Gastroesophageal sphincter (tissue), 4 donors: ENCODE measurements at regions not wholly inside any gene's neighbourhood (a gene's known extent, or its start where the extent isn't known, plus 50 kb on each side); places are given as distances from the start of the nearest gene placed in this dataset.
"Not testable (repeated sequence)": the region's sequence is repeated elsewhere in the genome, so short reads cannot be mapped to it uniquely, and the experiment has no call there.

Source experiments
- ATAC-seq: fragments of 150-250 bp; one replicate; pipeline ENCODE4 v1.9.1; 2016; ENCODE audit warnings: mild to moderate bottlenecking, moderate library complexity
- H3K27ac ChIP-seq, 4 donors: fragments of 200-600 bp; sonication (generic) in 3 of 4; 1 replicate in 3 of 4; 2 replicates in 1 of 4; pipeline ENCODE4 v1.5.1; 2016 to 2019
- H3K27me3 ChIP-seq: fragments of 200-600 bp; sonication (generic); one replicate; pipeline ENCODE4 v1.5.1; 2019
- H3K36me3 ChIP-seq, 2 donors: fragments of 200-600 bp; sonication (generic); one replicate each; pipeline ENCODE4 v1.5.1; 2019; ENCODE audit warnings: control low read depth in 1 of 2
- H3K4me1 ChIP-seq, 3 donors: fragments of 200-600 bp; sonication (generic); 1 replicate in 2 of 3; 2 replicates in 1 of 3; pipeline ENCODE4 v1.5.1; 2016 to 2019; ENCODE audit warnings: control low read depth in 2 of 3
- H3K4me3 ChIP-seq, 2 donors: fragments of 200-600 bp; sonication (generic); one replicate each; pipeline ENCODE4 v1.5.1; 2019; ENCODE audit warnings: mild to moderate bottlenecking in 1 of 2, moderate library complexity in 1 of 2
- H3K9me3 ChIP-seq, 3 donors: fragments of 200-600 bp; sonication (generic); one replicate each; pipeline ENCODE4 v1.5.1; 2017 to 2019; ENCODE audit warnings: control low read depth in 2 of 3
- CTCF ChIP-seq, 4 experiments: fragments of 200-600 bp in 2 of 4; fragments of 450-650 bp in 2 of 4; sonication (generic) in 1 of 4; IDR thresholded peaks; one replicate each; pipeline ENCODE4 v1.5.1; 2017 to 2019; ENCODE audit warnings: antibody characterized with exemption in 4 of 4, mild to moderate bottlenecking in 2 of 4, moderate library complexity in 2 of 4
- EP300 ChIP-seq: sonication (generic); formaldehyde crosslinking; IDR thresholded peaks from one replicate; pipeline ENCODE4 v1.6.1; 2017; ENCODE audit warnings: antibody characterized with exemption, mild to moderate bottlenecking
- POLR2A ChIP-seq, 2 donors: fragments of 450-650 bp; IDR thresholded peaks; one replicate each; pipeline ENCODE4 v1.6.1; 2017; ENCODE audit warnings: antibody characterized with exemption in 2 of 2, mild to moderate bottlenecking in 2 of 2, moderate library complexity in 1 of 2
- POLR2AphosphoS5 ChIP-seq: sonication (generic); formaldehyde crosslinking; IDR thresholded peaks from one replicate; pipeline ENCODE4 v1.6.1; 2017; ENCODE audit warnings: antibody characterized with exemption
- WGBS, 2 donors: methylation state at CpG; one replicate each; pipeline ENCODE4 v1.1.5; 2018; ENCODE audit warnings: low coverage in 1 of 2; 5-methylcytosine and 5-hydroxymethylcytosine counted together

- Histone ChIP-seq H3K27ac (no peak overlapping the region), H3K27me3 (no peaks in the 10 kb centered on the region), H3K36me3 (no peaks in the 10 kb centered on the region), H3K4me3 (no peak overlapping the region), H3K4me1 (no peaks in the 10 kb centered on the region), H3K9me3 (peaks cover 0 to 4% (median 0%) of the 10 kb centered on the region in 3 donors)
- TF ChIP-seq EP300: no peak
- no peak for TF ChIP-seq CTCF (IDR thresholded peaks at IDR 0.05)
- no peak for TF ChIP-seq POLR2A (IDR thresholded peaks at IDR 0.05)
- TF ChIP-seq POLR2AphosphoS5: no peak
- no peak for ATAC-seq
- WGBS, 2 donors: 78 to 82% methylated on average over 2 of the region's 2 CpGs
These were observed 650.0 kb upstream of the RGS18 start for GRCh38 chr1:191508239-191508638.

- ATAC-seq, H3K27me3 ChIP-seq, H3K36me3 ChIP-seq, H3K4me1 ChIP-seq, H3K27ac ChIP-seq, H3K9me3 ChIP-seq, H3K4me3 ChIP-seq: not testable (repeated sequence)
- 93 to 95% methylated on average over 2 to 3 of the region's 3 CpGs for WGBS, 2 donors
These were observed 646.8 kb upstream of the RGS18 start for GRCh38 chr1:191511480-191511879.

- H3K27ac ChIP-seq: no peak overlapping the region
- H3K27me3 ChIP-seq: no peaks in the 10 kb centered on the region
- H3K4me1 ChIP-seq: no peaks in the 10 kb centered on the region
- peaks cover 0 to 5% (median 0%) of the 10 kb centered on the region in 3 donors for H3K9me3 ChIP-seq
- H3K4me3 ChIP-seq: no peak overlapping the region
- no peaks in the 10 kb centered on the region for H3K36me3 ChIP-seq
- no peak for ATAC-seq
- TF ChIP-seq CTCF (IDR thresholded peaks at IDR 0.05) (no peak), POLR2AphosphoS5 (no peak), EP300 (no peak), POLR2A (IDR thresholded peaks at IDR 0.05) (no peak)
These were observed 640.4 kb upstream of the RGS18 start for GRCh38 chr1:191517826-191518225.

GRCh38 chr1:191519519-191519918 lies 638.7 kb upstream of the RGS18 start:
- H3K4me3 ChIP-seq: no peak overlapping the region
- H3K9me3 ChIP-seq: no peaks in the 10 kb centered on the region
- TF ChIP-seq POLR2A (IDR thresholded peaks at IDR 0.05) (no peak), POLR2AphosphoS5 (no peak), EP300 (no peak), CTCF (IDR thresholded peaks at IDR 0.05) (no peak)
- no peaks in the 10 kb centered on the region for H3K36me3 ChIP-seq
- no peak for ATAC-seq
- H3K4me1 ChIP-seq: no peaks in the 10 kb centered on the region
- H3K27ac ChIP-seq: no peak overlapping the region
- no peaks in the 10 kb centered on the region for H3K27me3 ChIP-seq

GRCh38 chr1:191520345-191520744 lies 637.9 kb upstream of the RGS18 start:
- WGBS, 2 donors: 61 to 80% methylated on average over 3 of the region's 3 CpGs
- H3K27me3 ChIP-seq: no peaks in the 10 kb centered on the region
- H3K4me3 ChIP-seq: no peak overlapping the region
- H3K4me1 ChIP-seq: no peaks in the 10 kb centered on the region
- H3K9me3 ChIP-seq: no peaks in the 10 kb centered on the region
- no peak overlapping the region for H3K27ac ChIP-seq
- ATAC-seq: no peak
- H3K36me3 ChIP-seq: no peaks in the 10 kb centered on the region
- TF ChIP-seq POLR2A (IDR thresholded peaks at IDR 0.05) (no peak), POLR2AphosphoS5 (no peak), EP300 (no peak), CTCF (IDR thresholded peaks at IDR 0.05) (no peak)

- H3K36me3 ChIP-seq, ATAC-seq, H3K27ac ChIP-seq, H3K4me1 ChIP-seq, H3K4me3 ChIP-seq, H3K27me3 ChIP-seq, H3K9me3 ChIP-seq: not testable (repeated sequence)
- WGBS, 2 donors: 89% methylated on average over 4 of the region's 5 CpGs; no CpG with 5 or more reads in 1 of the 2 donors
These were observed 632.3 kb upstream of the RGS18 start for GRCh38 chr1:191525944-191526343.
